ENCODE measurements at regions not wholly inside any gene's neighbourhood (a gene's known extent, or its start where the extent isn't known, plus 50 kb on each side); places are given as distances from the start of the nearest gene placed in this dataset.
"Not testable (repeated sequence)": the region's sequence is repeated elsewhere in the genome, so short reads cannot be mapped to it uniquely, and the experiment has no call there.

GRCh38 chr2:122812214-122812613, 1056.8 kb downstream of the TSN start:
- not testable (repeated sequence) for H3K79me1 ChIP-seq (ENCODE audit: low read depth, low read length); H2AFZ ChIP-seq (ENCODE audit: low read length); H2BK5ac ChIP-seq (ENCODE audit: low read length); H3K4me2 ChIP-seq (ENCODE audit: insufficient read depth, low read length, poor library complexity, severe bottlenecking); H3K23ac ChIP-seq (ENCODE audit: low read depth, low read length, poor library complexity); H3K36me3 ChIP-seq (replicated peaks in 1 of 2; ENCODE audit: control insufficient read depth in 2 of 2, insufficient read depth in 2 of 2, low read length in 2 of 2); H3K14ac ChIP-seq (ENCODE audit: low read length); H4K8ac ChIP-seq (ENCODE audit: low read depth, low read length); DNase-seq (ENCODE audit: low spot score); H3K27ac ChIP-seq (replicated peaks; ENCODE audit: low read length); H2BK12ac ChIP-seq (ENCODE audit: low read length); H3K18ac ChIP-seq (ENCODE audit: low read length); H2BK15ac ChIP-seq (ENCODE audit: low read length); H3K9ac ChIP-seq (ENCODE audit: low read depth, low read length, poor library complexity); H2BK120ac ChIP-seq (ENCODE audit: low read depth, low read length); H3K4me1 ChIP-seq (ENCODE audit: control insufficient read depth in 2 of 2, insufficient read depth in 1 of 2, low read depth in 1 of 2, low read length in 2 of 2); H4K91ac ChIP-seq (ENCODE audit: low read depth, low read length, poor library complexity); H2AK5ac ChIP-seq (ENCODE audit: low read depth, low read length); H3K27me3 ChIP-seq (ENCODE audit: control insufficient read depth in 3 of 3, insufficient read depth in 3 of 3, low read depth in 1 of 3, low read length in 3 of 3); H3K4ac ChIP-seq (ENCODE audit: low read length); H3K4me3 ChIP-seq (ENCODE audit: low read length in 2 of 2); H3K9me3 ChIP-seq (replicated peaks in 1 of 2; ENCODE audit: control insufficient read depth in 2 of 2, insufficient read depth in 1 of 2, low read depth in 1 of 2, low read length in 2 of 2)
- no CpG with 5 or more reads among the region's 4 CpGs for WGBS, 2 donors (ENCODE audit: extremely low coverage in 2 of 2, insufficient read length in 2 of 2, insufficient replicate concordance in 1 of 2)

DNA sequence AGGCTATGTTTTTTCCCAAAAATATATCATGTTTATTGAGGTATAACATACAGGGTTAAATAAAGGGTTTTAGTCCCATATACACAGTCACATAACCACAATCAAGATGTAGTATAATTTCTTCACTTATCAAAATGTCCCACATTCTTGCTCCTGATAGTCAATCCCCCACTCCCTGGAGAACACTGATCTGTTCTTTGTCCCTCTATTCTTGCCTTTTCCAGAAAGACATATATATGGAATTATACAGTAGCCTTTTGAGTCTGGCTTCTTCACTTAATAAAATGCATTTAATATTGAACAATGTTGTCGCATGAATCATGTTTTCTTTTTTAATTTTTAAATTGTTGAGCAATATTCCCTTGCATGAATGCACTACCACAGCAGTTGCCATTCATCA, 1059.7 kb downstream of the TSN start:
- Histone ChIP-seq H3K4ac (ENCODE audit: low read length) (no peak overlapping the region), H3K9ac (ENCODE audit: low read depth, low read length, poor library complexity) (no peak overlapping the region), H2AFZ (ENCODE audit: low read length) (no peak overlapping the region), H3K79me1 (ENCODE audit: low read depth, low read length) (no peaks in the 10 kb centered on the region), H2BK12ac (ENCODE audit: low read length) (no peak overlapping the region), H4K8ac (ENCODE audit: low read depth, low read length) (no peak overlapping the region), H3K27me3 (ENCODE audit: control insufficient read depth in 3 of 3, insufficient read depth in 3 of 3, low read depth in 1 of 3, low read length in 3 of 3) (no peaks in the 10 kb centered on the region), H3K18ac (ENCODE audit: low read length) (no peak overlapping the region), H3K9me3 (replicated peaks in 1 of 2; ENCODE audit: control insufficient read depth in 2 of 2, insufficient read depth in 1 of 2, low read depth in 1 of 2, low read length in 2 of 2) (no peaks in the 10 kb centered on the region), H2BK5ac (ENCODE audit: low read length) (no peak overlapping the region), H2AK5ac (ENCODE audit: low read depth, low read length) (no peak overlapping the region), H3K4me3 (ENCODE audit: low read length in 2 of 2) (no peak overlapping the region), H3K4me1 (ENCODE audit: control insufficient read depth in 2 of 2, insufficient read depth in 1 of 2, low read depth in 1 of 2, low read length in 2 of 2) (no peaks in the 10 kb centered on the region), H3K14ac (ENCODE audit: low read length) (no peak overlapping the region), H3K4me2 (ENCODE audit: insufficient read depth, low read length, poor library complexity, severe bottlenecking) (no peak overlapping the region), H3K23ac (ENCODE audit: low read depth, low read length, poor library complexity) (no peak overlapping the region), H2BK15ac (ENCODE audit: low read length) (no peak overlapping the region), H3K27ac (replicated peaks; ENCODE audit: low read length) (no peak overlapping the region), H2BK120ac (ENCODE audit: low read depth, low read length) (no peak overlapping the region), H3K36me3 (replicated peaks in 1 of 2; ENCODE audit: control insufficient read depth in 2 of 2, insufficient read depth in 2 of 2, low read length in 2 of 2) (no peaks in the 10 kb centered on the region), H4K91ac (ENCODE audit: low read depth, low read length, poor library complexity) (no peak overlapping the region)
- DNase-seq (ENCODE audit: low spot score): no peak
- WGBS, 2 donors (ENCODE audit: extremely low coverage in 2 of 2, insufficient read length in 2 of 2, insufficient replicate concordance in 1 of 2): no CpG with 5 or more reads among the region's 1 CpG

GRCh38 chr2:122816803-122817202, 1061.4 kb downstream of the TSN start:
- H3K4ac ChIP-seq (ENCODE audit: low read length): no peak overlapping the region
- no peak overlapping the region for H3K23ac ChIP-seq (ENCODE audit: low read depth, low read length, poor library complexity)
- H2BK5ac ChIP-seq (ENCODE audit: low read length): no peak overlapping the region
- no peaks in the 10 kb centered on the region for H3K4me1 ChIP-seq (ENCODE audit: control insufficient read depth in 2 of 2, insufficient read depth in 1 of 2, low read depth in 1 of 2, low read length in 2 of 2)
- no peaks in the 10 kb centered on the region for H3K79me1 ChIP-seq (ENCODE audit: low read depth, low read length)
- no peak overlapping the region for H3K14ac ChIP-seq (ENCODE audit: low read length)
- H3K4me2 ChIP-seq (ENCODE audit: insufficient read depth, low read length, poor library complexity, severe bottlenecking): no peak overlapping the region
- H2AFZ ChIP-seq (ENCODE audit: low read length): no peak overlapping the region
- DNase-seq (ENCODE audit: low spot score): no peak
- H2AK5ac ChIP-seq (ENCODE audit: low read depth, low read length): no peak overlapping the region
- no peak overlapping the region for H2BK15ac ChIP-seq (ENCODE audit: low read length)
- H3K9me3 ChIP-seq (replicated peaks in 1 of 2; ENCODE audit: control insufficient read depth in 2 of 2, insufficient read depth in 1 of 2, low read depth in 1 of 2, low read length in 2 of 2): no peaks in the 10 kb centered on the region
- WGBS, 2 donors (ENCODE audit: extremely low coverage in 2 of 2, insufficient read length in 2 of 2, insufficient replicate concordance in 1 of 2): no CpG with 5 or more reads among the region's 3 CpGs
- H3K36me3 ChIP-seq (replicated peaks in 1 of 2; ENCODE audit: control insufficient read depth in 2 of 2, insufficient read depth in 2 of 2, low read length in 2 of 2): no peaks in the 10 kb centered on the region
- no peak overlapping the region for H3K9ac ChIP-seq (ENCODE audit: low read depth, low read length, poor library complexity)
- no peak overlapping the region for H4K91ac ChIP-seq (ENCODE audit: low read depth, low read length, poor library complexity)
- H3K4me3 ChIP-seq (ENCODE audit: low read length in 2 of 2): no peak overlapping the region
- no peaks in the 10 kb centered on the region for H3K27me3 ChIP-seq (ENCODE audit: control insufficient read depth in 3 of 3, insufficient read depth in 3 of 3, low read depth in 1 of 3, low read length in 3 of 3)
- no peak overlapping the region for H3K18ac ChIP-seq (ENCODE audit: low read length)
- H4K8ac ChIP-seq (ENCODE audit: low read depth, low read length): no peak overlapping the region
- H2BK120ac ChIP-seq (ENCODE audit: low read depth, low read length): no peak overlapping the region
- H3K27ac ChIP-seq (replicated peaks; ENCODE audit: low read length): no peak overlapping the region
- no peak overlapping the region for H2BK12ac ChIP-seq (ENCODE audit: low read length)

- H3K36me3 ChIP-seq (replicated peaks in 1 of 2; ENCODE audit: control insufficient read depth in 2 of 2, insufficient read depth in 2 of 2, low read length in 2 of 2): no peaks in the 10 kb centered on the region
- no peak overlapping the region for H2BK5ac ChIP-seq (ENCODE audit: low read length)
- H3K23ac ChIP-seq (ENCODE audit: low read depth, low read length, poor library complexity): no peak overlapping the region
- H2AK5ac ChIP-seq (ENCODE audit: low read depth, low read length): no peak overlapping the region
- WGBS, 2 donors (ENCODE audit: extremely low coverage in 2 of 2, insufficient read length in 2 of 2, insufficient replicate concordance in 1 of 2): no CpG with 5 or more reads among the region's 5 CpGs
- H4K8ac ChIP-seq (ENCODE audit: low read depth, low read length): no peak overlapping the region
- H3K27me3 ChIP-seq (ENCODE audit: control insufficient read depth in 3 of 3, insufficient read depth in 3 of 3, low read depth in 1 of 3, low read length in 3 of 3): no peaks in the 10 kb centered on the region
- H3K4me1 ChIP-seq (ENCODE audit: control insufficient read depth in 2 of 2, insufficient read depth in 1 of 2, low read depth in 1 of 2, low read length in 2 of 2): peaks cover 1 to 3% of the 10 kb centered on the region in 2 donors
- H2BK120ac ChIP-seq (ENCODE audit: low read depth, low read length): no peak overlapping the region
- no peak overlapping the region for H2BK15ac ChIP-seq (ENCODE audit: low read length)
- no peak overlapping the region for H3K4me2 ChIP-seq (ENCODE audit: insufficient read depth, low read length, poor library complexity, severe bottlenecking)
- no peak overlapping the region for H3K4ac ChIP-seq (ENCODE audit: low read length)
- no peaks in the 10 kb centered on the region for H3K9me3 ChIP-seq (replicated peaks in 1 of 2; ENCODE audit: control insufficient read depth in 2 of 2, insufficient read depth in 1 of 2, low read depth in 1 of 2, low read length in 2 of 2)
- H4K91ac ChIP-seq (ENCODE audit: low read depth, low read length, poor library complexity): no peak overlapping the region
- no peak overlapping the region for H3K9ac ChIP-seq (ENCODE audit: low read depth, low read length, poor library complexity)
- H3K27ac ChIP-seq (replicated peaks; ENCODE audit: low read length): no peak overlapping the region
- no peak overlapping the region for H2BK12ac ChIP-seq (ENCODE audit: low read length)
- no peak overlapping the region for H3K14ac ChIP-seq (ENCODE audit: low read length)
- no peak overlapping the region for H3K18ac ChIP-seq (ENCODE audit: low read length)
- no peak for DNase-seq (ENCODE audit: low spot score)
- H3K79me1 ChIP-seq (ENCODE audit: low read depth, low read length): no peaks in the 10 kb centered on the region
- no peak overlapping the region for H3K4me3 ChIP-seq (ENCODE audit: low read length in 2 of 2)
- H2AFZ ChIP-seq (ENCODE audit: low read length): no peak overlapping the region
Observed at GRCh38 chr2:122822319-122822718, 1066.9 kb downstream of the TSN start.

All from neuronal stem cell (in vitro differentiated cells).